ENCODE measurements at regions not wholly inside any gene's neighbourhood (a gene's known extent, or its start where the extent isn't known, plus 50 kb on each side); places are given as distances from the start of the nearest gene placed in this dataset.

GRCh38 chr1:11340233-11340632, 67.2 kb downstream of the UBIAD1 start:
- TF ChIP-seq CTCF (IDR thresholded peaks at IDR 0.05) (no peak), POLR2A (IDR thresholded peaks at IDR 0.05) (no peak)
